Neural progenitor cell (in vitro differentiated cells): ENCODE measurements at regions not wholly inside any gene's neighbourhood (a gene's known extent, or its start where the extent isn't known, plus 50 kb on each side); places are given as distances from the start of the nearest gene placed in this dataset.
A peak's percentile ranks its signal among the peaks of the same experiment; 100 is the strongest.

ENCODE experiments used
- DNase-seq: peaks from one replicate; pipeline ENCODE4 v3.0.0-alpha.2; 2016; ENCODE audit warnings: low spot score
- H2AFZ ChIP-seq: fragments of 200-600 bp; sonication (generic); replicated peaks from 2 replicates; pipeline ENCODE4 v1.6.1; 2016; ENCODE audit warnings: antibody characterized with exemption
- H3F3A ChIP-seq: fragments of 200-600 bp; sonication (generic); 2 replicates; pipeline ENCODE4 v1.6.1; 2016; ENCODE audit warnings: antibody characterized with exemption, low read depth
- H3K27ac ChIP-seq: fragments of 200-600 bp; sonication (generic); 2 replicates; pipeline ENCODE4 v1.5.1; 2016; ENCODE audit warnings: mild to moderate bottlenecking
- H3K27me3 ChIP-seq: fragments of 200-600 bp; sonication (generic); 2 replicates; pipeline ENCODE4 v1.6.1; 2016; ENCODE audit warnings: mild to moderate bottlenecking, moderate library complexity
- H3K36me3 ChIP-seq: fragments of 200-600 bp; sonication (generic); 2 replicates; pipeline ENCODE4 v1.5.1; 2016
- H3K4me1 ChIP-seq: fragments of 200-600 bp; sonication (generic); 2 replicates; pipeline ENCODE4 v1.6.1; 2016; ENCODE audit warnings: mixed run types
- H3K4me2 ChIP-seq: fragments of 200-600 bp; sonication (generic); 2 replicates; pipeline ENCODE4 v1.6.1; 2016
- H3K4me3 ChIP-seq: fragments of 200-600 bp; sonication (generic); 2 replicates; pipeline ENCODE4 v1.5.1; 2016
- H3K79me2 ChIP-seq: fragments of 200-600 bp; sonication (generic); 2 replicates; pipeline ENCODE4 v1.6.1; 2016; ENCODE audit warnings: low read depth
- H3K9ac ChIP-seq: fragments of 200-600 bp; sonication (generic); 2 replicates; pipeline ENCODE4 v1.6.1; 2016
- H3K9me3 ChIP-seq: fragments of 200-600 bp; sonication (generic); 2 replicates; pipeline ENCODE4 v1.5.1; 2016; ENCODE audit warnings: low read depth
- H4K20me1 ChIP-seq: fragments of 200-600 bp; sonication (generic); 2 replicates; pipeline ENCODE4 v1.6.1; 2016; ENCODE audit warnings: low read depth
- H3K27ac Mint-ChIP-seq: 3 replicates; pipeline ENCODE4 v1.8.0; 2021; ENCODE audit warnings: mixed read lengths
- H3K27me3 Mint-ChIP-seq: 2 replicates; pipeline ENCODE4 v1.8.0; 2022; ENCODE audit warnings: low read depth, mild to moderate bottlenecking, inconsistent platforms, moderate library complexity, mixed read lengths; ENCODE audit not compliant: insufficient read depth
- H3K36me3 Mint-ChIP-seq: 3 replicates; pipeline ENCODE4 v1.8.0; 2021; ENCODE audit warnings: mixed read lengths
- H3K4me1 Mint-ChIP-seq: 3 replicates; pipeline ENCODE4 v1.8.0; 2021; ENCODE audit warnings: mixed read lengths
- H3K4me3 Mint-ChIP-seq: 3 replicates; pipeline ENCODE4 v1.8.0; 2021; ENCODE audit warnings: mild to moderate bottlenecking, moderate library complexity, mixed read lengths
- H3K9me3 Mint-ChIP-seq: 3 replicates; pipeline ENCODE4 v1.8.0; 2020; ENCODE audit warnings: mixed read lengths
- CTCF ChIP-seq: fragments of 200-600 bp; sonication (generic); IDR thresholded peaks from 2 replicates; pipeline ENCODE4 v1.5.1; 2017; ENCODE audit warnings: antibody characterized with exemption, mild to moderate bottlenecking
- EZH2 ChIP-seq: fragments of 200-600 bp; sonication (generic); IDR thresholded peaks from 2 replicates; pipeline ENCODE4 v1.6.1; 2017; ENCODE audit warnings: antibody characterized with exemption, mild to moderate bottlenecking, moderate library complexity
- EZH2phosphoT487 ChIP-seq: fragments of 200-600 bp; sonication (generic); IDR thresholded peaks from 2 replicates; pipeline ENCODE4 v1.6.1; 2017; ENCODE audit warnings: antibody characterized with exemption

- peaks cover 54% of the 10 kb centered on the region for H3K4me1 Mint-ChIP-seq
- H3K4me3 ChIP-seq, result no peak overlapping the region
- TF ChIP-seq EZH2phosphoT487 (no peak), CTCF (no peak), EZH2 (no peak)
Measured at GRCh38 chr2:16203691-16204090, 263.3 kb downstream of the MYCN start.

GRCh38 chr2:16203069-16203468 is 262.7 kb downstream of the MYCN start:
- H2AFZ ChIP-seq, result no peak overlapping the region
- H3K27me3 ChIP-seq, result no peaks in the 10 kb centered on the region
- H3K27ac Mint-ChIP-seq, result peak overlapping the region; percentile 23
- H3K36me3 ChIP-seq, result no peaks in the 10 kb centered on the region
- H4K20me1 ChIP-seq, result peaks cover 6% of the 10 kb centered on the region
- H3K4me2 ChIP-seq, result no peak overlapping the region
- H3K27me3 Mint-ChIP-seq, result peaks cover 15% of the 10 kb centered on the region
- TF ChIP-seq EZH2 (no peak), CTCF (no peak), EZH2phosphoT487 (no peak)
- H3K9me3 ChIP-seq, result no peaks in the 10 kb centered on the region
- no peak overlapping the region for H3K9ac ChIP-seq
- H3K4me3 Mint-ChIP-seq, result no peak overlapping the region
- H3K36me3 Mint-ChIP-seq, result peaks cover 6% of the 10 kb centered on the region
- H3K4me3 ChIP-seq, result no peak overlapping the region
- no peaks in the 10 kb centered on the region for H3K79me2 ChIP-seq
- peaks cover 30% of the 10 kb centered on the region for H3K4me1 ChIP-seq
- H3K27ac ChIP-seq, result no peak overlapping the region
- peaks cover 16% of the 10 kb centered on the region for H3F3A ChIP-seq
- peaks cover 26% of the 10 kb centered on the region for H3K9me3 Mint-ChIP-seq
- no peak for DNase-seq
- H3K4me1 Mint-ChIP-seq, result peaks cover 53% of the 10 kb centered on the region

More at GRCh38 chr2:16203691-16204090, 263.3 kb downstream of the MYCN start:
- Mint-ChIP-seq H3K27me3 (peaks cover 19% of the 10 kb centered on the region), H3K4me3 (no peak overlapping the region), H3K36me3 (peaks cover 6% of the 10 kb centered on the region), H3K9me3 (peaks cover 29% of the 10 kb centered on the region), H3K27ac (peak overlapping the region; percentile 89)
- DNase-seq, result no peak
- no peaks in the 10 kb centered on the region for H3K27me3 ChIP-seq
- no peaks in the 10 kb centered on the region for H3K36me3 ChIP-seq
- no peak overlapping the region for H2AFZ ChIP-seq
- H3K79me2 ChIP-seq, result no peaks in the 10 kb centered on the region
- no peaks in the 10 kb centered on the region for H3K9me3 ChIP-seq
- H3K27ac ChIP-seq, result no peak overlapping the region
- no peak overlapping the region for H3K4me2 ChIP-seq
- H3K9ac ChIP-seq, result no peak overlapping the region
- H3K4me1 ChIP-seq, result peaks cover 30% of the 10 kb centered on the region
- H3F3A ChIP-seq, result peaks cover 16% of the 10 kb centered on the region
- peaks cover 6% of the 10 kb centered on the region for H4K20me1 ChIP-seq

- peaks cover 15% of the 10 kb centered on the region for H3K27me3 Mint-ChIP-seq
- H3K4me3 Mint-ChIP-seq, result no peak overlapping the region
- H3K4me3 ChIP-seq, result no peak overlapping the region
- H3K36me3 ChIP-seq, result no peaks in the 10 kb centered on the region
- peaks cover 4% of the 10 kb centered on the region for H3K36me3 Mint-ChIP-seq
- H3K27ac Mint-ChIP-seq, result peak overlapping the region; percentile 76
- H2AFZ ChIP-seq, result no peak overlapping the region
- H3K4me1 ChIP-seq, result peaks cover 30% of the 10 kb centered on the region
- DNase-seq, result no peak
- peaks cover 16% of the 10 kb centered on the region for H3F3A ChIP-seq
- peaks cover 24% of the 10 kb centered on the region for H3K9me3 Mint-ChIP-seq
- no peak overlapping the region for H3K9ac ChIP-seq
- peaks cover 6% of the 10 kb centered on the region for H4K20me1 ChIP-seq
- H3K27me3 ChIP-seq, result no peaks in the 10 kb centered on the region
- TF ChIP-seq CTCF, result no peak
- no peak for TF ChIP-seq EZH2phosphoT487
- peaks cover 59% of the 10 kb centered on the region for H3K4me1 Mint-ChIP-seq
- no peak overlapping the region for H3K4me2 ChIP-seq
- no peaks in the 10 kb centered on the region for H3K9me3 ChIP-seq
- H3K79me2 ChIP-seq, result no peaks in the 10 kb centered on the region
- no peak overlapping the region for H3K27ac ChIP-seq
Measured at GRCh38 chr2:16202266-16203020, 262.1 kb downstream of the MYCN start.
